HG03066 (cell line): ENCODE measurements at regions not wholly inside any gene's neighbourhood (a gene's known extent, or its start where the extent isn't known, plus 50 kb on each side); places are given as distances from the start of the nearest gene placed in this dataset.
"Not testable (repeated sequence)": the region's sequence is repeated elsewhere in the genome, so short reads cannot be mapped to it uniquely, and the experiment has no call there.

Source experiments
- ATAC-seq: cut with Tn5 transposase; IDR thresholded peaks from one replicate; pipeline ENCODE4 v1.9.1; 2021; ENCODE audit warnings: low read depth; ENCODE audit not compliant: unreplicated experiment

DNA sequence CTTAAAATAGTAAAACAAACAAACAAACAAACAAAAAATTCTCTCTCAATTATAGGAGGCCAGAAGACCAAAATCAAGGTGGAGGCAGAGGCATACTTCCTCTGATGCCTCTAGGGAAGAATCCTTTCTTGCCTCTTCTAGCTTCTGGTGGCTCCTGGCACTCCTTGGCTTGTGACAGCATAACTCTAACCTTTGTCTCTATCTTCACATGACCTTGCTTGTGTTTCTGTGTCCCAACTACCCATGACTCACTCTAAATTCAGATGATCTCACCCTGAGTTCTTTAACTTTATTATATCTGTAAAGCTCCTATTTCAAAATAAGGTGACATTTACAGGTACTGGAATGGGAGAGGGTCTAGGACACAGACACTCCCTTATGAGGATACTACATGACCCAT, 88.3 kb upstream of the ANTXRL start:
- ATAC-seq, result no peak

DNA sequence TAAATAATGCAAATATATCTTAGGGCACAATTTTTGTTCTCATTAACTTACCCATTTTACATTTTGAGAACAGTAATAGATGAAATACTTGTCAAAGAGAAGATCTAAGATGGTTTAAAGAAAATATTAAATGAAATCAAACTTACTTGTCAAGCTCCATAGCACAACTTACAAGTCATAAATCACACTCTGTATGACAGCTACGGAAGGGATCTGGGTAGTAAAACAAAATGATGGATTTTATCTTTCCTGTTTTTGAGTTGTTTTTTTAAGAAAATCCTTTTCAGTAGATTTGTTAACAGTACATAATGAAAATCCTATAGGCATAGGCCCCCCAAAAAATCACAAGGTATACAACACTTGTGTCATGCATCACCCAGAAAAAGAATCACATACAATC, 84.4 kb upstream of the ANTXRL start:
- not testable (repeated sequence) for ATAC-seq

DNA sequence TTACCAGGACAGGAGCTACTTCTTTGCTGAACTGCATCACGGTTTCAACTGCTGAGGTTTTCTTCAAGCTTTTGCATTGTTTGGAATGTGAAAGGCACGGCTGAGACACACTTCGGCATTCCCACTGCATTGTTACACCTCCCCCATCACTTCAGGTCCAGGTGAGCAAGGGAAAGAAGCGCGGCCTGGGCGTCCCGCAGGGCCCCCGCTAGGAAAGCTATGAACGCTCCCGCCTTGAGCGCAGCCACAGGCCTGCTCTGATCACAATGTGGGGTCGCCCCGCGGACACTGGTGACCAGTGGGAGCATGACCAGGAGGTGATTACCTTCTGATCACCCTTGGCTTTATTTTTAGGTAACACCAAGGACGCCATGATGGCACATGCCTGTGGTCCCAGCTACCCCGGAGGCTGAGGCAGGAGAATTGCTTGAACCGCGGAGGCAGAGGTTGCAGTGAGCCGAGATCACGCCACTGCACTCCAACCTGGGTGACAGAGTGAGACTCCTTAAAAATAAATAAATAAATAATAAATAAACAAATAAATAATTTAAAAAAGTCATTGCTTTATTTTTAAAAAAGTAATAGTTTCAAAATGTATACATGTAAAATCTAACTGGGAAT, 82.2 kb upstream of the ANTXRL start:
- not testable (repeated sequence) for ATAC-seq

GRCh38 chr10:46210427-46210826, 76.4 kb upstream of the ANTXRL start:
- ATAC-seq, result not testable (repeated sequence)

GRCh38 chr10:46215426-46215825, 71.4 kb upstream of the ANTXRL start:
- ATAC-seq, result no peak

DNA sequence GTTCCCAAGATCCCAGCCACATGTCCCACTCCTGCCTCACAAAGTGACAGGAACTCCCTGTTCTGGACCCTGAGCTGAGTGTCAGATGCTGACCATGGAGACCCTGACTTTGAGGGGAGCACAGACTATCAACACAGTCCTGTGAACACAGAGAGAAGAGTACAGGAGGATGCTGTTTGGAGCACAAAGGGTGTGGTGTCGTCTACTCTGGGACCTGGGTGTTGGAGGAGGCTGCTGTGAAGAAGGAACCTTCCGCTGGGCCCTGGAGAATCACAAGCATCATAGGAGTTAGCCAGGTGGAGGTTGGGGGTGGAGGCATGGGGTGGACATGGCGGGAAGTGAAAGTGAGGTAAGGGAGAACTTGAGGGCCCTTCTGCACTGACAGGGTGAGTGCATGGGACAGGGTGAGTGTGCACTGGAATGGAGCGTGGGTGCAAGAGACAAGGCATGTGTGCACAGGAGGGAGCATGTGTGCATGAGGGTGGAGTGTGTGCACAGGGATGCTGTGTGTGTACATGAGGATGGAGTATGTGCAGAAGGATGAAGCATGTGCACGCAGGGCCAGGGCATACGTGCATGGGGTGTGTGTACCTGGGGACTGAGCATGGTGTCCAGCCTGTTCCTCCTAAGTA, 70.7 kb upstream of the ANTXRL start:
- no peak for ATAC-seq

DNA sequence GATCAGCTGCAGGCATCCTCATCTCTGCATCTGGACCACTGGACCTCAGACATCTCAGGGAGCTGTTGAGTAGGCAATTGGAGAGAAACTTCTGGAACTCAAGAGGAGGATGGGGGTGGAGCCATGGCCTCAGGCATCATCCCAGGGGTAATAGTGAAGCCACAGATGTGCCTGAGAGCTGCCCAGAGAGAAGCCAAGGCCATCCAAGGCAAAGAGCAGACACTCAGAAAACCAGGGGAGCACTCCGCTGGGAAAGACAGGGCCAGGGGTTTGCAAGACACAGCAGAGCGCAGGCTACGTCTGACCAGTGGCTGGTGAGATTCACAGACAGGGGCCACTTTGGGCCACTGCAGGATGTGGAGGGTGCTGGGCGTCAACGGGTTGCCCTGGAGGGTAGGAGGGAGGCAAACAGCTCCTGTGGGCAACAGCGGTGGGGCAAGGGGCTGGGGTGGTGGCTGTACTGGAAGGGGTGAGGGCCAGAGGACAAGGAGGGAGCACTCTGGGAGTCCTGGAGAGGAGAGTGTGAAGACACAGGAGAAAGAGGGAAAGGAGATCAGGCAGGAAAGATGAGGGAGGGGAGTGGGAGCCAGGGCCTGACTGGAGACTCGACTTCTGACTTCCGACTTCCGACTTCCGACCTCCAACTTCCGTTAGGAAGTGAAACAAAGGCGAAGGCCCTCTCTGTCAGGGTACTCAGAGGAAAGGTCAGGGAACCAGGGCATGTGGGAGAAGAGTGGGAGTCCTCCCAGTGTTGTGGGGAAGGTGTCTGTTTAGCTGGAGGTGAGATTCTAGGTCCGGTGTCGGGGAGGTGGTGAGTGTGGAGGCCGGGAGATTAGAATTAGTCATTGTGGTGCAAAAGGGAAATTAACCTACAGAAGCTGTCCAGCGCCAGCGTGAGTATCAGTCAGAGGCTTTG, 69.7 kb upstream of the ANTXRL start:
- ATAC-seq, result no peak

DNA sequence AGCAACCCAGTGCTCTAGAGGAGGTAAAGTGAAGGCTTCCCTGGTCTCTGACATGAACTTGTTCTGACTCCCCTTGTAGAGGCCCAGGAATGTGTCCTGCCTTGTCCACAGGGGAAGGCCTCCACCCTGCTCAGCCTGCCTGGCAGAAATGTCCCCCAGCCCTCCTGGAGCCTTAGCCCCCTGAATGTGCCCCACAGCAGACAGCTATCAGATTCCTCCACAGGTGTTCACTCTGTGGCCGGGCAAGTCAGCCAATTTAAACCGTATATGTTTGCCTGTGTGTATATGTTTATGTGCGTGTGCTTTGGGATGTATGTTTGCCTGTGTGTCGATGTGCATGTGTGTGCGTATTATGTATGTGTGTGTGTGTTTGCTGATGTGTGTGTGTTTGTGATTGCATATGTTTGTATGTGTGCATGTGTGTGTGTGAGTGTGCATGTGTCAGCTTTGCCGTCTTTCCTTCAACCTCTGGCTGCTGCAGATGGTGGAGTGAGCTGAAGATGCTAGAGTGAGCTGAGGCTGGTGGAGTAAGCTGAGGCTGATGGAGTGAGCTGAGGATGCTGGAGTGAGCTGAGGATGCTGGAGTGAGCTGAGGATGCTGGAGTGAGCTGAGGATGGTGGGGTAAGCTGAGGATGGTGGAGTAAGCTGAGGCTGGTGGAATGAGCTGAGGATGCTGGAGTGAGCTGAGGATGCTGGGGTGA, 68.9 kb upstream of the ANTXRL start:
- no peak for ATAC-seq

GRCh38 chr10:46218921-46219320, 67.9 kb upstream of the ANTXRL start:
- ATAC-seq, result no peak

DNA sequence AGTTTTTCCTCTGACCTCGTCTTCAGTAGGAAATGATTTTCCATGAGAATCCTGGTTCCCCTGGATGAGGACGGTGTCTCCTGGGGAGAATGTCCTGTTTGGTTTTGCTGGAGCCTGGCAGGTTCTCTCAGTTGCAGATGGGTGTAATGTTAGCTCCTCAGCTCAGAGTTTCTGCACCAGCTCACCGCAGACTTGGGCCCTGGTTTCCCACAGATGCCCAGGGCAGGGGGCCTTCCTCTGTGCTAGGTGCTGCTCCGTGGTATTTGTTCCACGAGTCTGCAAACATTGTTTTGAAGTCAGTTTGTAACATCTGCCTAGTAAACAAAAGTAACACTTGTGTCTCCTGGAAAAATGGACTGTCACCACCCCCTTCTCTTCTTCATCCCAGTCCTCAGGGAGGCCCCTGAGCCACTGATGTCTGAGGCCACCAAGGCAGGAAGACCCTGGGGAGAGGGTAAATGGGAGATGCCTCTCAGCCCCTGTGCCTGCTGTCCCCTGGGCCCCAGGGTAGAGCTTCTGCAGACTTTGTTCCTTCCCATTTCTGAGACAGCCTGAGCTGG, 67.3 kb upstream of the ANTXRL start:
- ATAC-seq, result not testable (repeated sequence)

- no peak for ATAC-seq
These were observed 66.6 kb upstream of the ANTXRL start for GRCh38 chr10:46220187-46220586.

GRCh38 chr10:46220872-46221538, 65.8 kb upstream of the ANTXRL start:
- no peak for ATAC-seq

GRCh38 chr10:46222364-46222935, 64.3 kb upstream of the ANTXRL start:
- ATAC-seq, result no peak

- no peak for ATAC-seq
These were observed 63.7 kb upstream of the ANTXRL start for GRCh38 chr10:46223064-46223480.

GRCh38 chr10:46223626-46224413, 63.0 kb upstream of the ANTXRL start:
- ATAC-seq, result no peak

GRCh38 chr10:46224414-46224682, 62.4 kb upstream of the ANTXRL start:
- ATAC-seq, result no peak

DNA sequence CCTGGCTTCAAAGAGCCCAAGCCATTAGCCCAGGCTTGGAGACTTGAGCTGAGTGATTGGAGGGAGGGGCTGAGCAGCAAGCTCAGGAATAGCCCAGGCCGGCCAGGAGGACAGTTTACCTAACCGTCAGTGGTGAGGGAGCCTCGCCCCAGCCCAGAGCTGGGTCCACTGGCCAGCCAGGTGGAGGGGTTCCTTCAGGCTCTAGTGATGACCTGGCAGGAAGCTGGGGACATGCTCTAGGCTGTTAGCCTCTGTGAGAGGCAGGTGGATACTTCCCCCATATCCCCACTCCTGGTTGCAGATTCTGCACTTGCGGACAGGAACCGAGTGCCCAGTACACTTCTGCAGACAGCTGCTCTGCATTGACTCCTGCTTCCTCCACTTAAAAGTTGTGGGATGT, 61.2 kb upstream of the ANTXRL start:
- no peak for ATAC-seq

DNA sequence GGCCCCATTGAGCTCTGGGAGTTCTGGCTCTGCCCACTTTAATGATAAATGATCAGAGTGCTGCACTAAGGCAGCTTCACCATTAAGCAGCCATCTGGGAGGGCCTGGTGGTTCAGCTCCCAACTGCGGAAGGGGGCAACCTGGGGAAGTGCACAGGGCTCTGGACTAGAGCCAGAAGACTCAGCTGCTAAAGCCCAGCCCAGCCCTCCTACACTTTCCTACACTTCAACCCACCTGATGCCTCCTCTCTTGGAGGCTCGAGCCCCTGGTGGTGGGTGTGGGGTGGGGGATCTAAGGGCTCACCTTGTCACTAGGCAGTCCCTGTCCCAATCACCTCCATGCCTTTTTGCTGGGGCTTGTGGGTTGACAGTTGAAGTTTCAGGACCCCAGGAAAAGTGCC, 60.6 kb upstream of the ANTXRL start:
- ATAC-seq, result no peak

- ATAC-seq, result no peak
These were observed 59.8 kb upstream of the ANTXRL start for GRCh38 chr10:46226900-46227558.
